OCI-LY3 (cell line): ENCODE measurements at regions not wholly inside any gene's neighbourhood (a gene's known extent, or its start where the extent isn't known, plus 50 kb on each side); places are given as distances from the start of the nearest gene placed in this dataset.

Source experiments
- H2AFZ ChIP-seq: fragments of 200-600, 300-600 bp; shearing (Covaris generic); 2 replicates; pipeline ENCODE4 v1.6.0; 2014; ENCODE audit warnings: antibody characterized with exemption, low read depth, low read length
- H3K27ac ChIP-seq: fragments of 200-600, 300-600 bp; sonication (generic); 2 replicates; pipeline ENCODE4 v1.5.1; 2014; ENCODE audit warnings: mild to moderate bottlenecking, low read length, moderate library complexity, mixed read lengths
- H3K27me3 ChIP-seq: fragments of 200-600, 300-600 bp; sonication (generic); 2 replicates; pipeline ENCODE4 v1.6.1; 2014; ENCODE audit warnings: low read depth, low read length, mixed read lengths
- H3K36me3 ChIP-seq: fragments of 200-600, 300-600 bp; sonication (generic); replicated peaks from 2 replicates; pipeline ENCODE3; 2014; ENCODE audit warnings: low read depth, low read length, mixed read lengths
- H3K4me1 ChIP-seq: fragments of 300-600, 200-600 bp; sonication (generic); 2 replicates; pipeline ENCODE4 v1.6.1; 2014; ENCODE audit warnings: low read length, mixed read lengths
- H3K4me2 ChIP-seq: fragments of 200-600, 300-600 bp; sonication (generic); 2 replicates; pipeline ENCODE4 v1.6.1; 2014; ENCODE audit warnings: low read length, mixed read lengths
- H3K4me3 ChIP-seq: fragments of 300-600, 200-600 bp; sonication (generic); 2 replicates; pipeline ENCODE4 v1.5.1; 2014; ENCODE audit warnings: antibody characterized with exemption, mild to moderate bottlenecking, low read length, moderate library complexity
- H3K79me2 ChIP-seq: fragments of 300-600, 200-600 bp; shearing (Covaris generic); 2 replicates; pipeline ENCODE4 v1.6.1; 2014; ENCODE audit warnings: mild to moderate bottlenecking, low read length, mixed read lengths
- H3K9ac ChIP-seq: fragments of 300-600, 200-600 bp; shearing (Covaris generic); 2 replicates; pipeline ENCODE4 v1.6.0; 2014; ENCODE audit warnings: mild to moderate bottlenecking, low read length, moderate library complexity
- H3K9me3 ChIP-seq: fragments of 200-600, 300-600 bp; shearing (Covaris generic); 2 replicates; pipeline ENCODE4 v1.6.1; 2014; ENCODE audit warnings: low read length, mixed read lengths; ENCODE audit not compliant: insufficient read depth
- H4K20me1 ChIP-seq: fragments of 200-600, 300-600 bp; sonication (generic); 2 replicates; pipeline ENCODE4 v1.6.1; 2016; ENCODE audit warnings: low read length, mixed read lengths; ENCODE audit not compliant: insufficient read depth
- EZH2phosphoT487 ChIP-seq: fragments of 200-600 bp; shearing (Covaris generic); IDR thresholded peaks from 2 replicates; pipeline ENCODE4 v1.6.1; 2018; ENCODE audit warnings: antibody characterized with exemption, mixed run types, low read depth
- TF ChIP-seq, protein P1 (sequence below): fragments of 200-600, 300-600 bp; sonication (generic); IDR thresholded peaks from 2 replicates; pipeline ENCODE4 v1.5.1; 2014; ENCODE audit warnings: antibody characterized with exemption, low read length, low read depth

DNA sequence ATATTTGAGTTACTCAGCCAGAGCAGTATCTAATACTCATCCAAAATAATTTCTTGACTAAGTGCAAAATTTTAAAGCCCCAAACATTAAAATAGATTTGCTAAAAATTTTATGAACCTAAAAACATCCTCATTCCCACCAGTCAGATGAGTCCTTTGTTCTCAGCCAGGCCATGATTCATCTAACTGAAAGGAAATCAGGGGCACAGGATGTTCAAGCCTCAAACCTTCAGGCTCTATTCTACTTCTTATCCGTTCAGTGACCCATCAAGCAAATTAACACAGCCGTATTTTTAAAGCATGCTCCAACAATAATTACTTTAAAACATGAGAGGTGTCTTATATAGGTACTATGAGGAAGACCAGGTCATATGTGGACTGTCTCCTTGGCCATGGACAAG, 176.5 kb upstream of the MON1B start:
- Histone ChIP-seq H3K79me2 (no peaks in the 10 kb centered on the region), H2AFZ (no peak overlapping the region), H4K20me1 (0 out of 2 replicates have a peak, but pooled peaks cover 3% of the 10 kb centered on the region), H3K4me3 (no peak overlapping the region), H3K9me3 (no peaks in the 10 kb centered on the region), H3K4me1 (no peaks in the 10 kb centered on the region), H3K27ac (no peak overlapping the region), H3K36me3 (peaks cover 4% of the 10 kb centered on the region), H3K9ac (no peak overlapping the region), H3K27me3 (no peaks in the 10 kb centered on the region), H3K4me2 (no peak overlapping the region)
- no peak for TF ChIP-seq EZH2phosphoT487
- TF ChIP-seq, protein P1, sequence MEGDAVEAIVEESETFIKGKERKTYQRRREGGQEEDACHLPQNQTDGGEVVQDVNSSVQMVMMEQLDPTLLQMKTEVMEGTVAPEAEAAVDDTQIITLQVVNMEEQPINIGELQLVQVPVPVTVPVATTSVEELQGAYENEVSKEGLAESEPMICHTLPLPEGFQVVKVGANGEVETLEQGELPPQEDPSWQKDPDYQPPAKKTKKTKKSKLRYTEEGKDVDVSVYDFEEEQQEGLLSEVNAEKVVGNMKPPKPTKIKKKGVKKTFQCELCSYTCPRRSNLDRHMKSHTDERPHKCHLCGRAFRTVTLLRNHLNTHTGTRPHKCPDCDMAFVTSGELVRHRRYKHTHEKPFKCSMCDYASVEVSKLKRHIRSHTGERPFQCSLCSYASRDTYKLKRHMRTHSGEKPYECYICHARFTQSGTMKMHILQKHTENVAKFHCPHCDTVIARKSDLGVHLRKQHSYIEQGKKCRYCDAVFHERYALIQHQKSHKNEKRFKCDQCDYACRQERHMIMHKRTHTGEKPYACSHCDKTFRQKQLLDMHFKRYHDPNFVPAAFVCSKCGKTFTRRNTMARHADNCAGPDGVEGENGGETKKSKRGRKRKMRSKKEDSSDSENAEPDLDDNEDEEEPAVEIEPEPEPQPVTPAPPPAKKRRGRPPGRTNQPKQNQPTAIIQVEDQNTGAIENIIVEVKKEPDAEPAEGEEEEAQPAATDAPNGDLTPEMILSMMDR = no peak

DNA sequence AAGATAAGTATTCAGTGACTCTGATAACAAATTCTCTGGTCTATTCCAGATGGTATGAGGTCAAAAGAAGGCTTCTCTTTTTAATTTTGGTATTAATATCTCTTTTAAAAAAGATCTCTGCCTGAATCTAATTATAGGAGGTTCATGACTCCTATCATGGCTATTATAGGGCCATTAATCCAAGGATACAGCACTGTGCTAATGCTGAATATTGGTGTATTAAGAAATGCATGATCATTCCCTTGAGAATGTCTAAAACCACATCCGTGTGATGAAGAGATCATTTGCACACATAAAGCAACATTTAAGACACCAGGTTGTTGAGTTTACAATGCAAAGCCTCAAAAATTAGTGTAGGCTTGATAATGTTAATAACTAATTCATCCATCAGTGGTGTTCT, 160.4 kb upstream of the MON1B start:
- Histone ChIP-seq H3K27ac (no peak overlapping the region), H3K9ac (no peak overlapping the region), H2AFZ (no peak overlapping the region), H3K4me2 (no peak overlapping the region), H3K9me3 (no peaks in the 10 kb centered on the region), H3K27me3 (no peaks in the 10 kb centered on the region), H3K36me3 (no peaks in the 10 kb centered on the region), H3K79me2 (no peaks in the 10 kb centered on the region), H3K4me1 (no peaks in the 10 kb centered on the region), H3K4me3 (no peak overlapping the region), H4K20me1 (no peaks in the 10 kb centered on the region)
- no peak for TF ChIP-seq EZH2phosphoT487

DNA sequence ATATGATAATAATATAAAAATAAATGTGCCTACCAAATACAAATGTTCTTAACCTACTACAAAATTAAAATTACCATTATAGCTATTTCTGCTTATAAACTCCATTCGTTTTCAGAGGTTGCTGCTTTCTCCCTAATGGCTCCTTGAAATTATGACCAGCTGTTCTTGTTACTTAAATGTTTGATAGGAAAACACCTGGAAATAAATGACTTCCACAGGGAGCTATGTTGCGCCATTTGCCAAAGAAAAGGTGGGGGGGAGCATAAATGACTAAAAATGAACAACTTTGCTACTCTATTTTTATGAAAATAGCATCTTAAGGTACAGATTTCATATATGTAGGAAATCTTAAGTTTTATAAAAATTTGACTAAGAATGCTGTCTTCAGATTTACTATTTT, 157.5 kb upstream of the MON1B start:
- H3K9ac ChIP-seq = no peak overlapping the region
- H3K79me2 ChIP-seq = no peaks in the 10 kb centered on the region
- no peak overlapping the region for H3K4me2 ChIP-seq
- TF ChIP-seq EZH2phosphoT487 = no peak
- TF ChIP-seq, protein P1 = no peak
- no peaks in the 10 kb centered on the region for H3K36me3 ChIP-seq
- H3K9me3 ChIP-seq = no peaks in the 10 kb centered on the region
- no peaks in the 10 kb centered on the region for H4K20me1 ChIP-seq
- no peak overlapping the region for H2AFZ ChIP-seq
- H3K4me1 ChIP-seq = no peaks in the 10 kb centered on the region
- H3K27ac ChIP-seq = no peak overlapping the region
- no peak overlapping the region for H3K4me3 ChIP-seq
- H3K27me3 ChIP-seq = no peaks in the 10 kb centered on the region

DNA sequence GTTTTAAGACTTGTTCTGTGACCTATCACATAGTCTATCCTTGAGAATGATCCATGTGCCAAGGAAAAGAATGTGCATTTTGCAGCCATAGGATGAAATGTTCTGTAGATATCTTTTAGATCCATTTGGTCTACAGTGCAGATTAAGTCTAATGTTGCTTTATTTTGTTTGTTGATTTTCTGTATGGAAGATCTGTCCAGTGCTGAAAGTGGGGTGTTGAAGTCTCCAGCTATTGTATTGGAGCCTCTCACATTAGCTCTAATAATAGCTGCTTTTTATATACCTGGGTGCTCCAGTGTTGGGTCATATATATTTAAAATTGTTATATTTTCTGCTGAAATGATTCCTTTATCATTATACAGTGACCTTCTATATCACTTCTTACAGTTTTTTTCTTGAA, 155.6 kb upstream of the MON1B start:
- Histone ChIP-seq H3K9me3 (no peaks in the 10 kb centered on the region), H2AFZ (no peak overlapping the region), H3K4me3 (no peak overlapping the region), H3K27ac (no peak overlapping the region), H3K27me3 (no peaks in the 10 kb centered on the region), H3K36me3 (no peaks in the 10 kb centered on the region), H3K9ac (no peak overlapping the region), H3K4me1 (no peaks in the 10 kb centered on the region), H3K4me2 (no peak overlapping the region), H4K20me1 (no peaks in the 10 kb centered on the region), H3K79me2 (no peaks in the 10 kb centered on the region)
- TF ChIP-seq, protein P1 = no peak
- TF ChIP-seq EZH2phosphoT487 = no peak
